Small intestine (tissue), 7 donors: ENCODE measurements at regions not wholly inside any gene's neighbourhood (a gene's known extent, or its start where the extent isn't known, plus 50 kb on each side); places are given as distances from the start of the nearest gene placed in this dataset.
"Not testable (repeated sequence)": the region's sequence is repeated elsewhere in the genome, so short reads cannot be mapped to it uniquely, and the experiment has no call there.

Experiments used
- DNase-seq, 2 donors: peaks; one replicate each; pipeline versions ENCODE4 v3.0.0 to v3.0.0-alpha.2; 2013
- FAIRE-seq: peaks from 2 replicates; lab custom pipeline; 2012; peaks lifted over from hg19 to GRCh38; lab: Jason Lieb, UNC
- H3K27ac ChIP-seq, 3 donors: one replicate each; pipeline ENCODE4 v1.5.1; 2013; ENCODE audit warnings: low read length in 2 of 3, mild to moderate bottlenecking in 2 of 3, control low read depth in 1 of 3, inconsistent platforms in 1 of 3, low read depth in 1 of 3, moderate library complexity in 1 of 3
- H3K27me3 ChIP-seq, 3 donors: one replicate each; pipeline ENCODE4 v1.6.1; 2013; ENCODE audit warnings: low read length in 3 of 3, inconsistent platforms in 1 of 3; ENCODE audit not compliant: control insufficient read depth in 3 of 3, insufficient read depth in 3 of 3
- H3K36me3 ChIP-seq, 3 donors: one replicate each; pipeline ENCODE4 v1.6.1; 2013; ENCODE audit warnings: low read length in 3 of 3, inconsistent platforms in 1 of 3, low read depth in 1 of 3, mild to moderate bottlenecking in 1 of 3, moderate library complexity in 1 of 3; ENCODE audit not compliant: control insufficient read depth in 3 of 3, insufficient read depth in 2 of 3
- H3K4me1 ChIP-seq, 3 donors: one replicate each; pipeline ENCODE4 v1.6.1; 2013; ENCODE audit warnings: low read length in 2 of 3, inconsistent platforms in 1 of 3, low read depth in 1 of 3, mild to moderate bottlenecking in 1 of 3, moderate library complexity in 1 of 3; ENCODE audit not compliant: control insufficient read depth in 3 of 3, insufficient read depth in 2 of 3
- H3K4me3 ChIP-seq, 3 donors: one replicate each; pipeline ENCODE4 v1.5.1; 2013; ENCODE audit warnings: low read length in 3 of 3, control low read depth in 1 of 3, inconsistent platforms in 1 of 3, low read depth in 1 of 3, mild to moderate bottlenecking in 1 of 3, moderate library complexity in 1 of 3
- H3K9me3 ChIP-seq, 2 donors: one replicate each; pipeline ENCODE4 v1.6.1; 2013; ENCODE audit warnings: low read depth in 1 of 2, low read length in 1 of 2; ENCODE audit not compliant: control insufficient read depth in 2 of 2, insufficient read depth in 1 of 2
- WGBS, 3 donors: extraction: QIAGEN DNeasy Blood & Tissue Kit; methylation state at CpG; one replicate each; pipeline ENCODE4 v1.1.7; 2013; 5-methylcytosine and 5-hydroxymethylcytosine counted together
- donor health status: healthy with polysubstance abuse.
- donor health status: control.
- donor health status: control.
- donor health status: Bipolar disorder and iron deficiency.
- donor health status: healthy.

- not testable (repeated sequence) for H3K27ac ChIP-seq, DNase-seq, H3K9me3 ChIP-seq, H3K4me1 ChIP-seq, H3K4me3 ChIP-seq, H3K36me3 ChIP-seq, FAIRE-seq, H3K27me3 ChIP-seq
- WGBS, 3 donors, result 92 to 97% (median 94%) methylated on average over 5 of the region's 5 CpGs
Measured at GRCh38 chr6:118715907-118716306, 64.5 kb upstream of the CEP85L start.

GRCh38 chr6:118715376-118715775 is 64.0 kb upstream of the CEP85L start:
- Histone ChIP-seq H3K27me3 (no peaks in the 10 kb centered on the region), H3K9me3 (no peaks in the 10 kb centered on the region), H3K27ac (no peak overlapping the region), H3K4me1 (no peaks in the 10 kb centered on the region), H3K4me3 (no peak overlapping the region), H3K36me3 (no peaks in the 10 kb centered on the region)
- DNase-seq, result no peak
- 70 to 84% (median 77%) methylated on average over 2 of the region's 2 CpGs for WGBS, 3 donors
- no peak for FAIRE-seq

- DNase-seq (no peak), FAIRE-seq (no peak)
- H3K9me3 ChIP-seq, result no peaks in the 10 kb centered on the region
- no peak overlapping the region for H3K27ac ChIP-seq
- no peaks in the 10 kb centered on the region for H3K4me1 ChIP-seq
- H3K36me3 ChIP-seq, result no peaks in the 10 kb centered on the region
- H3K4me3 ChIP-seq, result no peak overlapping the region
- WGBS, 3 donors, result 87 to 91% (median 88%) methylated on average over 3 of the region's 3 CpGs
- H3K27me3 ChIP-seq, result no peaks in the 10 kb centered on the region
Measured at GRCh38 chr6:118714756-118715155, 63.4 kb upstream of the CEP85L start.

- 68 to 79% (median 69%) methylated on average over 3 of the region's 3 CpGs for WGBS, 3 donors
- H3K9me3 ChIP-seq, result no peaks in the 10 kb centered on the region
- H3K4me1 ChIP-seq, result no peaks in the 10 kb centered on the region
- no peak overlapping the region for H3K27ac ChIP-seq
- no peak overlapping the region for H3K4me3 ChIP-seq
- peaks cover 0 to 8% (median 0%) of the 10 kb centered on the region in 3 donors for H3K27me3 ChIP-seq
- DNase-seq (no peak), FAIRE-seq (no peak)
- no peaks in the 10 kb centered on the region for H3K36me3 ChIP-seq
Measured at GRCh38 chr6:118712969-118713368, 61.6 kb upstream of the CEP85L start.

GRCh38 chr6:118710616-118711015 is 59.2 kb upstream of the CEP85L start:
- no peak overlapping the region for H3K4me3 ChIP-seq
- H3K27ac ChIP-seq, result peak overlapping the region in 1 of 3 donors; percentile 8
- no peaks in the 10 kb centered on the region for H3K36me3 ChIP-seq
- H3K4me1 ChIP-seq, result no peaks in the 10 kb centered on the region
- peaks cover 0 to 8% (median 0%) of the 10 kb centered on the region in 3 donors for H3K27me3 ChIP-seq
- WGBS, 3 donors, result 84 to 89% (median 86%) methylated on average over 5 of the region's 5 CpGs
- DNase-seq (no peak), FAIRE-seq (no peak)
- no peaks in the 10 kb centered on the region for H3K9me3 ChIP-seq

GRCh38 chr6:118709859-118710350 is 58.5 kb upstream of the CEP85L start:
- Histone ChIP-seq H3K4me1 (peaks cover 0 to 2% (median 0%) of the 10 kb centered on the region in 3 donors), H3K36me3 (no peaks in the 10 kb centered on the region), H3K9me3 (no peaks in the 10 kb centered on the region), H3K4me3 (peak overlapping the region; percentile 30 to 48 (median 37)), H3K27me3 (peaks cover 0 to 8% (median 0%) of the 10 kb centered on the region in 3 donors), H3K27ac (peak overlapping the region in 2 of 3 donors; percentile 64 to 94)
- FAIRE-seq, result no peak
- DNase-seq, result peak; percentile 10 to 72
- 22 to 32% (median 22%) methylated on average over 3 of the region's 3 CpGs for WGBS, 3 donors

GRCh38 chr6:118708744-118709143 is 57.4 kb upstream of the CEP85L start:
- no peak for DNase-seq
- Histone ChIP-seq H3K27me3 (peaks cover 0 to 8% (median 0%) of the 10 kb centered on the region in 3 donors), H3K36me3 (no peaks in the 10 kb centered on the region), H3K9me3 (no peaks in the 10 kb centered on the region), H3K4me3 (peak overlapping the region; percentile 30 to 45 (median 42)), H3K27ac (peak overlapping the region; percentile 62 to 94 (median 64)), H3K4me1 (peaks cover 0 to 2% (median 0%) of the 10 kb centered on the region in 3 donors)
- no peak for FAIRE-seq
- WGBS, 3 donors, result 21 to 43% (median 22%) methylated on average over 5 of the region's 5 CpGs

- Histone ChIP-seq H3K27ac (peak overlapping the region in 1 of 3 donors; percentile 63), H3K27me3 (peaks cover 0 to 8% (median 0%) of the 10 kb centered on the region in 3 donors), H3K9me3 (no peaks in the 10 kb centered on the region), H3K4me3 (no peak overlapping the region), H3K4me1 (peaks cover 0 to 2% (median 0%) of the 10 kb centered on the region in 3 donors), H3K36me3 (no peaks in the 10 kb centered on the region)
- DNase-seq (no peak), FAIRE-seq (no peak)
- WGBS, 3 donors, result 83 to 89% (median 87%) methylated on average over 3 of the region's 3 CpGs
Measured at GRCh38 chr6:118708055-118708454, 56.7 kb upstream of the CEP85L start.

- 82 to 91% (median 87%) methylated on average over 3 of the region's 3 CpGs for WGBS, 3 donors
- Histone ChIP-seq H3K4me3 (no peak overlapping the region), H3K36me3 (no peaks in the 10 kb centered on the region), H3K4me1 (peaks cover 0 to 2% (median 0%) of the 10 kb centered on the region in 3 donors), H3K27ac (no peak overlapping the region), H3K27me3 (peaks cover 0 to 8% (median 0%) of the 10 kb centered on the region in 3 donors), H3K9me3 (no peaks in the 10 kb centered on the region)
- DNase-seq, result no peak
- no peak for FAIRE-seq
Measured at GRCh38 chr6:118706702-118707101, 55.3 kb upstream of the CEP85L start.
